ENCODE measurements at regions not wholly inside any gene's neighbourhood (a gene's known extent, or its start where the extent isn't known, plus 50 kb on each side); places are given as distances from the start of the nearest gene placed in this dataset.

- TF ChIP-seq CTCF (conservative IDR thresholded peaks at IDR 0.05; ENCODE audit: low read depth, low read length) (no peak), EZH2 (IDR thresholded peaks at IDR 0.05; ENCODE audit: borderline replicate concordance, low read depth, low read length, poor library complexity, severe bottlenecking) (no peak)
These were observed 119.7 kb upstream of the FAM3C start for GRCh38 chr7:121515630-121516401.

Data from A673 (cell line).